GM18909 (cell line): ENCODE measurements at regions not wholly inside any gene's neighbourhood (a gene's known extent, or its start where the extent isn't known, plus 50 kb on each side); places are given as distances from the start of the nearest gene placed in this dataset.
"Not testable (repeated sequence)": the region's sequence is repeated elsewhere in the genome, so short reads cannot be mapped to it uniquely, and the experiment has no call there.

Source experiments
- ATAC-seq: cut with Tn5 transposase; IDR thresholded peaks from one replicate; pipeline ENCODE4 v1.9.1; 2021; ENCODE audit warnings: mild to moderate bottlenecking; ENCODE audit not compliant: unreplicated experiment, poor library complexity

DNA sequence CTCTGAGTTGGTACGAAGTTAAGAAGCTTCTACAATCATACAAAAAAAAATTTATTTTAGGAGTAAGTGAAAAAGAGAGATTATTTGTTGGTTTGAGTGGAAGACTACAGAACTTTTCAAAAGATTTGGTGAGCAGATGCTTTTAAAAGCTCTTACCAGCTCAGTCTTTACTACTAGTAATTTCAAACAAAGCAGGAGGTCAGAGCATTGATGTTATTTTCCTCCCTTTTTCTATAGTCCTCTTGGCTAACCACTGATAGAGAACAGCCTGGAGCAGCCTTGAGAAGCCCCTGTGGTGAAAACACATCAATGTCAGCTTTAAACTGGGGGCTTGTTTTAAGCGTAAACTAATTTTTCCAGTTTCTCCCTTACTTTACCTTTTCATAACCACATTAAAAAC, 559.3 kb upstream of the CDH2 start:
- ATAC-seq = no peak

DNA sequence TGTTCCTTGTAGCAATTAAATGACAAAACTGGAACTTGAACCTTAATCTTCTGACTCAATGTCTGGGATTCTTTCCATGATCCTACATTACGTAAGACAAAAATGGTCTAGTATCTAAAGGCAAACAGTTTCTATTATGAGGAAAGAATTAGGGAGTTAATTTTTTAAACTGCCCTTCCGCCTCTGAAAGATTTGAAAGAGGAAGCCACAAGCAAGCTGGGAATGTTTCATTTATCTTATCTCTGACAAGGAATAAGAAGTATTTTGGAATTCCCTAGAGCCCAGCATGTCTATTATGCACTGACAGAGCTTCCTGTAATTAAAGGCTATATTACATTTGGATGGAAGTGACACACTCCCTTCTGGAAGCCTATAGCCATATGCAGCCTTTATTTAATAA, 558.8 kb upstream of the CDH2 start:
- ATAC-seq = no peak

DNA sequence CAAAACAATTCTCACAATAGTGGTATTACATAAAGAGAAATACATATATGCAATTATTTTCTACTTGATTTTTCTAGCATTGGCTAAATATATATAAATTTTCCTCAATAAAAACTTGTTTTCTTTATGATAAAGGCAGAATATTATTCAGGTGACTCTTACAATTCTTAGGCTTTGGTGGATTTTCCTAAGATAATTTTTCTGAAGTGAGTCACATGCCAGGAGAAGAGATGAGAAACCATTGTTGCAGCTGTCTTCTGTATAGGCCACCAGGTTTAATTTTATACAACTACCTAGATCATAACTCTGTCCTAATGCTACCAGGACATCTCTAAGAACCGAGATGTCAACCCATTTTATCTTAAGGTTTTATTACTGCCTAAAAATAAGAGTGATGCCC, 552.4 kb upstream of the CDH2 start:
- ATAC-seq = no peak

DNA sequence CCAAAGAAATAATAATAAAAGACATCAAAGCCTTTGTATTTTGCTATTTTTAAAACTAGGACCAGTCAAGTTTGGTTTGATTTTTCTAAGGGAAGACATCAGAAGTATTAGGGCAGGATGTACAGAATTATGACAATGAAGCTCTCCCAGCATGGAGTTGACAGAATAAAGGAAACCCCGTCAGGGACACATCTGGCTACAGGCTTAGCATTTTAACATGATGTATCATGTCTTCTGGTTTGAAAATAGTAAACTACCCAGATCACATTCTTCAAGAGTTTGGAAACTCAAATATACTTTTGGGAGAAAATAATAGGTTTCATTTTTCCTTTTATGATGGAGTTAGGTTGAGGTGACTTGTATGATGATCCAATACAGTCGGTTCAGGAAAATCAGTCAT, 552.0 kb upstream of the CDH2 start:
- no peak for ATAC-seq

DNA sequence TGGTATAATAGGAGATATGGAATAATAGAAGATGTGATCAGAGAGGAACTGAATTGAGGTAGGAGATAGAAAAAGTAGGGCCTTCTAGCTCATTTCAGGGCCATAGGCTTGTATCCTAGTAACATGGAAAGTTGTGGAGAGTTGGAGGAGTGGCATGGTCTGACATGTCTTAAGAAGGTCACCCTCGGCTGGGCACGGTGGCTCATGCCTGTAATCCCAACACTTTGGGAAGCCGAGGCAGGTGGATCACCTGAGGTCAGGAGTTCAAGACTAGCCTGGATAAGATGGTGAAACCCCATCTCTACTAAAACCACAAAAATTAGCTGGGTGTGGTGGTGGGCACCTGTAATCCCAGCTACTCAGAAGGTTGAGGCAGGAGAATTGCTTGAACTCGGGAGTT, 550.3 kb upstream of the CDH2 start:
- not testable (repeated sequence) for ATAC-seq

DNA sequence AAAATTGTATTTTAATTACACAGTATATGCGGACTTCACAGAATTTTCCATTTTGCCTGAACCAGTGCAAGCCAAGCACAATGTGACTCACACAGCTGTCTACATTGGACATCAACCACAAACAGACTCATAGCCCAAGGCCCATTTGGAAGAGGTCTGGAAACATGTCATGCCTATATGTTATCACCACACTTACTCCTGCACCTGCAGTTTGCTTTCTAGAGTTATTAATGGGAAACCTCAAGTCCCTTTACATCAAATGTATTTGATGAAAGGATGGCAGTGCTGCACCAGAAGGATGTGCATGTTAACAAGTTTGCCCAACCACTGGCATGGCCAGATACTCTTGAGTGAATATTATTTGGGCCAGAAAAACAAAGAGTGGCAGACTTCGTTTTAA, 548.9 kb upstream of the CDH2 start:
- ATAC-seq = no peak

DNA sequence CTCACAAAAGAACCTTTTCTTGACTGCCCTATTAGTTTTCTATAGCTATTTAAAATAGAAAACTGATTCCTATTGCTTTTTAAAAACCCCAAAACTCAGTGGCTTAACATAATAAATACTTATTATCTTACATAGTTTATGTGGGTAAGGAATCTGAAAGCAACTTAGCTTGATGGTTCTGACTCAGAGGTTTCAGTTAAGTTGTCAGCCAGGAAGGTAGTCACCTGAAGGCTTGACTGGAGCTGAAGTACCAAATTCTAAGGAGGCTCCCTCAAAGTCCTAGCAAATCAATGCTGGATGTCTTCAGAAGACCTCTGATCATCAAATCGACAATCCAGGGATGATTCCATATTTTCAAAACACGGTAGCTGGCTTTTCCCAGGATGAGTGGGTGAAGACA, 546.6 kb upstream of the CDH2 start:
- ATAC-seq = no peak

DNA sequence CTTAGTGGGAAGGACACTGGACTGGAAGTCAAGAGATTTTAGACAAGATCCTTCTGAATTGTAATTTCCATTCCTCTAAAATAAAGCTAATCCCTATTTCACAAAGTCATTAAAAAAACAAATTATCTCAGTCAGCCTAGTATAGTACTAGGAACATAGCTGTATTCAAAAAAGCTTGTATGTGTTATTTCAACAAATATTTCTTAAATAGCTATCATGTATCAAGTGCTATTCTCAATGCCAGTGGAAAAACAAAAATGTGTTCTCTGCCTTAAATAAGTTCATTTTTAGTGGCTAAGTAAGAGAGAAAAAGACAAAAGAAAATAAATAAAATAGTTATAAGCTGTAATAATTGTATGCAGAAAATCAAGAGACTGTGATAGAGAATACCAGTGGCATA, 541.8 kb upstream of the CDH2 start:
- ATAC-seq = no peak

DNA sequence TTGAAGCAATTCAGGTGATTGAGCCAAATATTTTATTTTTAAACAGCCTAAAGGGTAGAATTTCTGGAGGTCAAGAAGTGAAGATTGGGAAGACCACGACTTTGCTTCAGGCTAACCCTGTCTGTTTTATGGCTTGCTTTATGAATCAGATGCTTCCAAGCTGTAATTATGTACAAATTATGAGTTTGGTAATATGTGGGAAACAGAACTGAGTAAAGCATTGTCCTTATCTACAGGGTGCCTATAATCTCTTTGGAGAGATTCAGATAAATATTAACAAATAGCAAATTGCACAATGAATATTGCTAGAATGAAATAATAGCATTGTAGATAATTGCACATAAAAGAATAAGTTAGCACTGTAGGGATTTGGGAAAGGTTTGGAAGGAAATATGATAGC, 539.4 kb upstream of the CDH2 start:
- ATAC-seq = no peak

DNA sequence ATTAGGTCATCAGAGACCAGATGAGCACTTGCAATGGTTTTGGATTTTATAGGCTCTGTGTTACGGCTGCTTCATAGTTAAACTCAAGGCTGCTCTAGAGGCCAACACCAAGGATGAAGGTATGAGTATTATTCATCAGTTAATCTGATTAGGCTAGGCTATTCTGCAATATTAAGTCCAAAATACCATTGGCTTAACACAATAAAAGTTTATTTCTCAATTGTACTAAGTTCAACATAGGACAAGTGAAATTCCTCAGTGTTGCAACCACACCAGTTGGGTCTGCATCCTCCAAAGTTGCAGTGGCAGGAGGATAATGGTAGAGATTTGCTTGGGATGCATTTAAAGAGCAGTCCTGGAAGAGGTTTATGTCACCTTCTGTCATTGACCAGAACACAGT, 538.3 kb upstream of the CDH2 start:
- ATAC-seq = no peak

DNA sequence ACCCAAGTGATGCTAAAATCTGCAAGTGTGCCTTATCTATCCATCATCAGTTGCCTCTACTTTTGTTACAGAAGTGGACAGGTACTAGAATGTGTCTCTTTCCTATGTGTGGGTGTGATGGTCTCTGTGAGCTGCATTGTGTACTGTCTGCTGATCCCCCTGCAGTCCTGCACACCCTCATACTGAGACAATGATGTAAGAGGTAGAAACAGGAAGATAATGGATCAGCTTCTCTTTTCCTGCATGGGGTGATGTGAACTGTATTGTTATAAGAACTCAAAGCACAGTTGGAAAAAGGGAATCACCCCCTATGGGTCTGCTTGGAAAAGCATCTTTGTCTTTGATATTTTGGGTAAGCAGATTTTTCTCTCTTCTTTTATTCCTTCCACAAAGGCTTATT, 537.6 kb upstream of the CDH2 start:
- ATAC-seq = no peak

DNA sequence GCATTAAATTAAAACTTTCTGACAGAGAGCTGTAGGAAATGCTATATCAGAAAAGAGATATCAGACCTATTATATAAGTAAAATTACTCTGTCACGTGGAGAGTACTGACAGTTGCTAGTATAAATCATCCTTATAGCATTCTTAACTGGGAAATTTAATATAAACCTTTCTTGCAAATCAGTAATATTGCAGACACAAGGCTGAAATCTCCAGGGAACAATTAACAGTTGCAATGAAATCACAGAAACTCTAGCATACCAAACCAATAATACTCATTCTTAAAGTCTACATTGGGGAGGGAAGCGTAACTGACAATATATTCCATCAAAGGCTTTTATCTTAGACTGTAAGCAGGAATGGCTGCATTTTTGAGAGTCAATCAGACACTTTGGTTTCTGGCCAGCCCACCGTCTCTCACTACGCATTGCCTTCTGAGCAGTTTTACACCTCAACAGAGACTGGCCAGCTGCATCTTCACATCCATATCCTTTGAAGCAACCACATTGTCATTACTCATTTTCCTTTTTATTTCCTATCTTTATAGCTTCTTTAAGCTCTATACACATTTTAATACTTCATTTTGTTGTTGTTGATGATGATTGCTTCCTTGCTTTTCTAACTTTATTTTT, 536.0 kb upstream of the CDH2 start:
- ATAC-seq = no peak

DNA sequence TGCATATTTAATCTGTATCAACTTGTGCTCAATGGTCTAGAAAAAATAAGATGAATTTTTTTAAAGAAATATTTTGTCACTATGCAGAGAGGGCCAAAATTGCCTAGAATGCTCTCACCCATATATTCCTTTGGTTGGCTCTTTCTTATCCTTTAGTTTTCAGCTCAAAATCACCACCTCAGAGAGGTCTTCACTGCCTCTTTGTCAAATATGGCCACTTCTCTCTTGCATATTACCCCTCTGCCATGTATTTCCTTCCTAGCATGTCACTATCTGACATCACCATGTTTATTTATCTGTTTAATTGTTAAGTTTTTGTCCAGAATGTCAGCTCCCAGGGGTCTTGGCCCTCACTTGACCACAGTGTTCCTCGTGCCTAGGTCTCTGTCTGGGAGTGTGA, 535.2 kb upstream of the CDH2 start:
- ATAC-seq = no peak

DNA sequence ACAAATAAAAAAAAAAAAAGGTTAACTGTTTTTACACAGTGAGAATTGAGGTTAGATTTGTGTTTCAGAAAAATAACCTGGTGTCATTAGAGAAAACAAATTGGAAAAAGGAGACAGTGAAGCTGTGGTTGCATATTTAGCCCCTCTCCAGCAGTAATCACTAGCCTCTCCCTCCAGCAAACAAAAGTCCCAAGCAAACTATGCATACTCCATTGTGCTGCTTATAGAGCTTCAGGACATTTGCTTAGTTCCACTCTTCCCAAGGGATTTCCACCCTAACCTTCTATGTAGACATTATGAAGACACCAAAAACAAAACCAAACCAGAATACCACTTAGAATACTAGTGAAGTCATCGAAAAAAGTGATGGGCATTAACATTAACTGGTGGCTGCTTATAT, 534.2 kb upstream of the CDH2 start:
- no peak for ATAC-seq

DNA sequence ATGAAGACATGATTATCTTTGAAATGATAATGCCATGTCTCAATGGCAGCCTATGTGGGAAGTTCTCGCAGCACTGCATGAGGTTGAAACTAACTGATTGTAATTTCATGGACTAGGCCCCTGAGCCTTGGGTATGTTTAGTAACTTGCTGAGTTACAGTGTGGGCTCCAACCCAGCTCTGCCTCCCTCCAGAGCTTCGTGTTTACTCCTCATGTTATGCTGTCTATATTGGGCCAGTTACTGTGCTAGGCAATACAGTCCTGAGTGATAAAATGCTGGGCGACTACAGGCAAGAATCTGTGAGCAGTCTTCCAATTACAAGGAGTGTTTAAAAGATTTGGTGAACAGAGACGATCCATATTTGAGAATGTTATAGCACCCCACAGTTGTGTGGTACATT, 530.1 kb upstream of the CDH2 start:
- ATAC-seq = no peak

DNA sequence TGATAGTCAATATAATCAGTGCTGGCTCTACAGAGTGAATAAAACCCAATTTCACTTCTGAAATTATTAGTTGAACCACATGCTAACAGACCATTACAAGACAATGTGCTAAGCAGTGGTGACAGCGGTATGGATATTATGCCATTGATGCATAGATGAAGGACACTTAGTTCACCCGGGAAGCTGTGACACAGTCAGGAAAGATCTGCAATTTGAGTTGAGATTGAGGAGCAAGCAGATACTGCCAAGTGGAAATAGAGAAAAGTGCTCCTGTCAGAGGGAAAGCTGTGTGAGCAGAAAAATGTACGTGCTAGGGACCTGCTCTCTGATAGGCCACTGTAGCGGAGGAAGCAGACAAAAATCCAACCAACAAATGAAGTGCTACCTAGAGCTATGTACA, 529.5 kb upstream of the CDH2 start:
- no peak for ATAC-seq

DNA sequence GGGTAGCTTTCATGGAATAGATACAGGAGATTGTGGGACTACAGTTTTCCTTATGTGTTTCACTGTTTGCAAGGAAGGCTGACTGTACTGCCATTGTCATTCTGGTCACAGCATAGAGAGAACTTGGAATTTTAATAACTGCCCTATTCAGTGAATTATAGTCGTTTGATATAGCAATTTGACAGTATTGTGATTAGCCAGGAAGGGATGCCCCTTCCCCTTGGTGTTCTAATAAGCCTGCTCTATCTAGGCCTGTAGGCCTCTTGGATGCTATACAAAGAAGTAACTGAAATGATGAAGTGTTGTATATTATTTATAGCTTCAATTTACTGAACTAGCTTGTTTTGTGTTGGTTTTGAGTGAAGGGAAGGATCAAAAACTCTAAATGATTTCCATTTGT, 528.6 kb upstream of the CDH2 start:
- no peak for ATAC-seq

DNA sequence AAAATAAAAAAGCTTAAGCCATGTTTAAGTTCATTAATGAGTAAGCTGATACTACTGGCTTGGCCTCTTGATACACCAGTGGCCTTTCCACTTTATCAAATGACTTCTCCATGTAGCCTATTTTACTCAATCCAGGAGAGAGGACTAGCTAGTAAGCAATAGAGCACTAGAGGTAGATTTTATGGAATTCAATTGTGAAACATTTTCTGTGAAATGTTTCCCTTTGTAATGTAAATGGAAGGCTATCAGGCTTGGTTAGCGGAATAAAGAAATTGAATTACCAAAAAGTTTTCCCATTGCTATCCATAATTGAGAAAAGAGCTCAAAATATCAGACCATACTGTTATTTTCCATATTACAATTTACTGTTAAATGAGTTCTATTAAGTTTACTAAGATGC, 515.4 kb upstream of the CDH2 start:
- ATAC-seq = no peak

DNA sequence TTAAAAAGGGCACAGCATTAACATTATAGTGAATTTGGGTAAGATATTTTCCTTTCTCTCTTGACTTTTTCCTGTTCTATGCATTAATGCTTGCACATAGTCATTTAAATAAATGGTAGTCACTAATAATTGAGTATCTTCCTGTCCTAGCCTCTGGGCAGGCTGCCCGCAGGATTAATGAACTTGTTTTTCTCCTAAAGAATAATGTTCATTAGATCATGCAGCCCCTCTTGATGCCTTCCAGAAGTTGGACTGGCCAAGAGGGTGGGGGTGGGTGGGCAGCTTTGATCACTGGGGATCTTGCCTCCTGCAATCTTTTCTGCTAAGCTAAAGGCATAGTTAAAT, 514.5 kb upstream of the CDH2 start:
- ATAC-seq = no peak

DNA sequence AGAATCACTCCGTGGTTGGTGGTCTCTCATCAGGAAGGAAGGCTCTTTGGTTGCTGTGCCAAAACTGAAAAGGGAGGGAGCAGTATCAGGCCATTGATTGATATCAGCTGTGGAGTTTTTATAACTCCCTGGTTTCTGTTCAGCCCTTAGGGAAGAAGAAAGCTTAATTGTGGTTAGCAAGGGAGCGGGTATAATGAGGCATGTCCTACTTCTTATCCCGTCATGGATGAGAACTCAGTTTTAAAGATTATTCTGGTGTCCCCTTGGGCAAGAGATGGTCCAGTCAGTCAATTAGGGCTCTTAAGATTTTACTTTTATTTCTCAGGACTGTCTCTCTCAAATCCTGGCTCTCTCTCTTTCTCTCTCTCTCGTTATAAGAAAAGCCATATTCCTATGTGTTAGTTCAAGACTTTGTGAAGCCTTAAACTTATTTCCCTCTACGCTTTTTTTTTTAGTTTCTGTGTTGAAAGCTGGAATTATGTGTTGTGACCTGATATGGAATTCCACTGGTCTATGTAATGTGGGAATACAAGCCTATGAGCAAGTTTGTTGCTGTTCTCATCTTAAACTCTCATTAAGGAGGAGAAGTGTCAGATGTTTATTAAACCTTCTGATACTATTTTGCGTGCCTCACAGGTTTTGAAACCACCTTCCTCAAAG, 514.0 kb upstream of the CDH2 start:
- ATAC-seq = no peak

DNA sequence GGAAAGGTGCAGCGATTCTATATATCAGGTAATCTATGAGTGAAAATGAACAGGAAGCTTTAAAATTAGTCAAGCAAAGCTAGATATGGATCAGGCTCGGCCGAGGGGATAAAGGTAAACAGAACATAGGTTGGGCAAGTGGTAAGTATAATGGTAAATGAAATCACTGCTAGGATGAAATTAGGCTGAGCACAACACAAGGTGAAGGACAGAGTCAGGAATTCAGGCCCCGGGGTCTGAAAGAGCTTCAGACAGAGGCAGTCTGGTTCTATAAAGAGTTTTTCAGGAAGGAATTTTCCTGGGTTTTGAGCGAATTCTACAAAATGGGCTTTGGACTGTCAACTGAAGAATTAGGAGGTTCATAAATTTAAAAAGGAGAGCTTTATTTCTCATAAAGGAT, 513.2 kb upstream of the CDH2 start:
- ATAC-seq = no peak

DNA sequence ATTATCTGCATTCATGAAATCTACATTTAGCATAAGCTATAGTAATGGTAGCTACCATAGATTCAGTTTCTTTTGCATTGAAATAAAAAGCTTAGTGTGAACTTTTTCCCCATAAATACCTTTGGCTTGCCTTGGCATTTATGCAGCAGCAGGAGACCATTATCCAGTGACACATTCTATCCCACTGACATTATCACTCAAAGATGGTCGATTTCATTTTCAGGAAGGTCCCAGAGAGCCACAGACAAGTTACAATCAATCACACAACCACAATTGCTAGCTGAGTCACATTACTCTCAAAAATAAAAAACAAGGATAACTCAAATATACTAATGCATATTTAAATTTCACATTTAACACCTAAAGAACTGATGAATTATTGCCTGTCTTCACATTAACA, 512.7 kb upstream of the CDH2 start:
- ATAC-seq = no peak
